HG03135 (cell line): ENCODE measurements at regions not wholly inside any gene's neighbourhood (a gene's known extent, or its start where the extent isn't known, plus 50 kb on each side); places are given as distances from the start of the nearest gene placed in this dataset.
A peak's percentile ranks its signal among the peaks of the same experiment; 100 is the strongest.
"Not testable (repeated sequence)": the region's sequence is repeated elsewhere in the genome, so short reads cannot be mapped to it uniquely, and the experiment has no call there.

Experiments used
- ATAC-seq: cut with Tn5 transposase; IDR thresholded peaks from one replicate; pipeline ENCODE4 v1.9.1; 2021; ENCODE audit warnings: mild to moderate bottlenecking, moderate library complexity; ENCODE audit not compliant: unreplicated experiment

DNA sequence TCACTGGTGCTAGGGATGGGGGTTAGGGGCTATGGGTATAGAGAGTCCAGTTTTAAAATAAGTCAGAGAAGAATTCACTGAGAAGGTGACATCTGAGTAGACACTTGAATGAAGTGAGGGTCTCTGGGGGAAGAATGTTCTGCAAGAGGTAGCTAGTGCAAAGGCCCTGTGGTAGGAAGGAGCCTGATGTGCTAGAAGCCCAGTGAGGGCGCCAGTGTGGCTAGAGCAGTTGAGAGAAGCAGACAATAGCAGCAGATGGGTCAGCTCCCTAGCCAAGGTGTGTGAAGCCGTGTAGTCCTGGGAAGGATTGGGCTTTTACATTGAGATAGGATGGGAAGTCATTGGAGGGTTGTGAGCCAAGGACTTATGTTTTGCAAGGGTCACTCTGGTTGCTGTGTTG is 105.8 kb upstream of the PELI1 start:
- no peak for ATAC-seq

DNA sequence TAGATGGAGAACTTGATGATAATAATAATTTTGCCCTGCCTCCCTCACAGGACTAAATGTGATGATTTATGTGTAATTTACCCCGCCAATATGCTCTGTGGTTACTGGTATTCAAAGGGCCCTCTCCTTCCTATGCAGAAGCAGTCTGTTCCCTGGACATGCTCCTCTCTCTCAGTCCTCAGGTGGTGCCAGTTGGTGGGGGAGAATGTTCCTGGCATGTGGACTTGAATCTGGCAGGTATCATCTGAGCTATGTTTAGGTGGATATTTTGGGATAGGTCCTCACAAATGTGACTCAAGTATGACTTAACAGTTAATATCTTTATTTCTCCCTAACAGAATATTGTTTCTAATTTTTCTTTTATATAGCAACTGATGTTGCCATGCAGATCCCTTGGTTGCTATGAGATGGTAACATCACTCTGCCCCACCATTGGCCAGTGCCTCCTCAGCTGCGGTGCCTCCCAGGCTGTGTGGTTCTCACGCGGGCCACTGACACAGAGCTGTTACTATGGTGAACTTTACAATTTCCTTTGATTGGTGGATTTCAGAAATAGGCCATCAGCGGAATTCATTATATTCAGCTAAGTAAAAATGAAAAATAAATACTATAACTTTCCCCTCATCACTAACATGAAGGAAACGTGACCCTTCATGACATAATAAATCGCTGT is 106.7 kb upstream of the PELI1 start:
- ATAC-seq: no peak

DNA sequence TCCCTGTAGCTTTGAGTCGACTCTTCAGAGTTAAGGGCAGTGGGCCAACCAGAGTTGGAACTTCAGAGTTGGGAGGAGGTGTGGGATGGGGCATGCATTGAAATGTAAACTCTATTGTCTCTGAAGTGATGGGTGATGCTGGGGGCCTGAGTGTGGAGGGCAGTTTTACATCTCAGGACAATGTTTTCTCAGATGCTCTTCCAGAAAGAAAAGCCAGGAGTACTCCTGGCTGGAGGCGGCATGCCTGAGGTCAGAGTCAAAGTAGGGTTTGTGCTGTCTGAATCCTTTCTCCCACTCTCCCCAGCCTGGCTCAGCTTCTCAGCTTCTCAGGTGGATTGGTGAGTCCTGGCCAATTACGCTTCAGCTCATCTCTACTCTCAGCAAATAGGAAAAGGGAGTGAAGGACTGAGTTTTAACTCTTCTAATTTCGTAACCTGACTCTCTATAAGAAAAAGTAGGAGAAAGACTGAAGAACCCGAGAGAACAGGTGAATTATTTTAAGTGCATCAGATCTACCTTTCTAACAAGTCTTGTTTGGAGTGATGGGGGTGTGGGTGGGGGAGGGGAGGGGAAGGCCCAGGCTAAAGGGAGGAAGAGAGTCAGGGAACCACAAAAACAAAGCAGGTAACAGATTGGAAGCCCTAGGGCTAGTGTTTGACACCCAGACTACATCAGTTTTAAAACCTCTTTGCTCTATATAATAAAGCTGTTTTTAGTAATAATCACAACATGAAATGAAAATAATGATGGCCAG is 107.5 kb upstream of the PELI1 start:
- ATAC-seq: no peak

DNA sequence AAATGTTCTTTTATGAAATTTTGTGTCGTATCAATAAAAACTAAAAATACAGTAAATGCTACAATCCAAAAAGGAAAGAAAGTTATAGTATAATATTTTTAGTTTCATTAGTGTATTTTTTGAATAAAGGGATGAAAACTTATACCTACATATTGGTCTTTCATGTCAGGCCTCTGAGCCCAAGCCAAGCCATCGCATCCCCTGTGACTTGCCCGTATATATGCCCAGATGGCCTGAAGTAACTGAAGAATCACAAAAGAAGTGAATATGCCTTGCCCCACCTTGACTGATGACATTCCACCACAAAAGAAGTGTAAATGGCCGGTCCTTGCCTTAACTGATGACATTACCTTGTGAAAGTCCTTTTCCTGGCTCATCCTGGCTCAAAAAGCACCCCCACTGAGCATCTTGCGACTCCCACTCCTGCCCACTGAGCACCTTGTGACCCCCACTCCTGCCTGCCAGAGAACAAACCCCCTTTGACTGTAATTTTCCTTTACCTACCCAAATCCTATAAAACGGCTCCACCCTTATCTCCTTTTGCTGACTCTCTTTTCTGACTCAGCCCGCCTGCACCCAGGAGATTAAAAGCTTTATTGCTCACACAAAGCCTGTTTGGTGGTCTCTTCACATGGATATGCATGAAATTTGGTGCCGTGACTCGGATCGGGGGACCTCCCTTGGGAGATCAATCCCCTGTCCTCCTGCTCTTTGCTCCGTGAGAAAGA is 108.2 kb upstream of the PELI1 start:
- ATAC-seq: not testable (repeated sequence)

DNA sequence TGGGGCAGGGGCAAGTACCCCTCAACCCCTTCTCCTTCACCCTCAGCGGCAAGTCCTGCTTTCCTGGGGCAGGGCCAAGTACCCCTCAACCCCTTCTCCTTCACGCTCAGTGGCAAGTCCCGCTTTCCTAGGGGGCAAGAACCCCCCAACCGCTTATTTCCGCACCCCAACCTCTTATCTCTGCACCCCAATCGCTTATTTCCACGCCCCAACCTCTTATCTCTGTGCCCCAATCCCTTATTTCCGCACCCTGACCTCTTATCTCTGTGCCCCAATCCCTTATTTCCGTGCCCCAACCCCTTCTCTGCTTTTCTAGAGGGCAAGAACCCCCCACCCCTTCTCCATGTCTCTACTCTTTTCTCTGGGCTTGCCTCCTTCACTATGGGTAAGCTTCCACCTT is 109.2 kb upstream of the PELI1 start:
- ATAC-seq: not testable (repeated sequence)

DNA sequence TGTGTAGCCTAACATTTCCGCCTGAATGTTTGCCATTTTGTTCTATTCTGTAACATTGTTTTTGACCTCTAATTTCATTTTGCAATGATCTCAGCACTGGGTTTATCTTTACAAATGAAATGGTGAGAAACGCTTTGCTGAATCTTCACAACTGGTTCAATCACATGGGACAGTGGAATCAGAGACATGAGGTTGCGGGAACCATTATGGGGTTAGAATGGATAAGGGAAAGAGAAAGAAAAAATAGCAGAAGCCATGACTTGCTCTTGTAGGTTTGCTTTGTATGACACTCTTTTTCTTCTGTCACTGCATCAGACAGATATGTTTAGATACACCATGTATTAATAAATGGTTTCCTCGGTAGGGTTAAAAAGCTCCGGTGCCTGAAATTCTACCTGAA is 114.3 kb upstream of the PELI1 start:
- ATAC-seq: no peak

DNA sequence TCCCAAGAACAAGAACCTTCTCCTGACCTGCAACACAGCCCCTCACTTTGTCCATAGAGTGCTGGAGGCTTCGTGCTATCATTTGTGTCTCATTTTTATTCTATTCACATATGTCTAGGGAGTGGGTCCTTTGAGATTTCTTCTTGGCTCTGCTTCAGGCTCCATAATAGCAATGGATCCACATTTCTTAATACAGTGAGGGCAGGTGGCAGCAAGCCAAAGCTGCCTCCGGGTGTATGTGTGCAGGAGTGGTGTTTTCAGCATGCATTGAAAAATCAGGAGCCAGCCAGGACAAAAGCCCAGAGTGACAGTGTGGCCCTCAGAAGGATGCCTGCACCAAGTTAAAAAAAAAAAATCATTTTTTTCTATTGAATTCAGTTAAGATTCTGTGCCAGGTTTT is 115.1 kb upstream of the PELI1 start:
- ATAC-seq: no peak

DNA sequence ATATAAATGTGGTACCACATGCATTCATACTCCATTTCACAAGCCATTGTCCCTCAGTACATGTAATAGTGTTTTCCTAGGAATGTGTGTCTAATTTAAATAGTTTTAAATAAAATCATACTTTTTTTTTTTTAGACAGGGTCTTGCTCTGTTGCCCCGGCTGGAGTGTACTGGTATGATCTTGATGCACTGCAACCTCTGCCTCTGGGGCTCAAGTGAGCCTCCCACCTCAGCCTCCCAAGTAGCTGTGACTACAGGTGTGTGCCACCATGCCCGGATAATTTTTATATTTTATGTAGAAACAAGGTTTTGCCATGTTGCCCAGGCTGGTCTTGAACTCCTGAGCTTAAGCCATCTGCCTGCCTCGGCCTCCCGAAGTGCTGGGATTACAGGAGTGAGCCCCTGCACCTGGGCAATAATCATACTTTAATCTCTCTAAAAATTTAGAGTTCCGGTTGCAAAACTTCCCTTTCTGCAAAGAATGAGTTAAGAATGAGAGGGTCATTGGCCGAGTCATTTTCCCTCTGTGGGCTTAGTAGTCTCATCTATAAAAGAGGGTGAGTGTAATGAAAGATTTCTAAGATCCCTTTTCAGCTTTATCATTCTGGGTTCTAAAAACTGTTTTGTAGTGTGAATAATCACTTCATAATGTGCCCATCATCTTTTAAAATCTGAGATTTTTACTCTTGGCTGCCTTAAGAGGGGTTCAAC is 116.0 kb upstream of the PELI1 start:
- no peak for ATAC-seq

DNA sequence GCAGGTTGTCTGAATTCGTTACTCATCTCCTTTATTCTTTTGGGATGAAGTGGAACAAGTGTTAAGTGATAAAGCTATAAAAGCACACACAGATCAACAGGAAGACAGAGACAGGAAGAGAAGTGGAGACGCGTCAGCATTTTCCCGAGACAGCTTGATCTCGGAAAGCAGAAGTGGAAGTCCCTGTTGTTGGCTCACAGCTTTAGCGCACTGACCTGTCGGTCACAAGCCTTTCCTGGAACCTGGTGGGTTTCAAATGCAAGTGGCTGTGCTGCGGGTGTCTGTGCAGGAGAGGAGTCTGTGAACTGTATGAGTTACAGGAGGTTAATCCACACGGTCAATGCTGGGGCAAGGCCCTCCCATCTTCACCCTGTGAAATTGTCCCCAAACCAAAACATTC is 116.6 kb upstream of the PELI1 start:
- ATAC-seq: peak; percentile 92

DNA sequence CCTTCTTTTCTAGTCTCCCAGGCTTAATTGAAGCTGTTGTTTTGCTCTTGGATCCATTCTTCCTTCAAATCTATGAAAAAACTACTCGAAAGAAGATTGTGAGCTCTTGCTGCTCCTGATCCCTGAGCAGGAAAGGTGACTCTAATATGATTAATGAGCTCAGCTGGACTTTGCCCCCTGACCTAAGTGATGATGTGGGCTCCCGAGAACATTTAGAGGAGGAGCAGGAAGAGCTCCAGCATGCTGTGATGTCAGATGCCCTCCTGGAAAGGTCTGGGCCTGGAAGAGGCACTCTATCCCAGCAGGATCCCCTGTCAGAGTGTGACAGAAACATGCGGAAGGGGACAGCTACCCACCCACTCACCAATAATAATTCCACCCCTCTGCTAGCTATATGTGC is 117.9 kb upstream of the PELI1 start:
- ATAC-seq: no peak

DNA sequence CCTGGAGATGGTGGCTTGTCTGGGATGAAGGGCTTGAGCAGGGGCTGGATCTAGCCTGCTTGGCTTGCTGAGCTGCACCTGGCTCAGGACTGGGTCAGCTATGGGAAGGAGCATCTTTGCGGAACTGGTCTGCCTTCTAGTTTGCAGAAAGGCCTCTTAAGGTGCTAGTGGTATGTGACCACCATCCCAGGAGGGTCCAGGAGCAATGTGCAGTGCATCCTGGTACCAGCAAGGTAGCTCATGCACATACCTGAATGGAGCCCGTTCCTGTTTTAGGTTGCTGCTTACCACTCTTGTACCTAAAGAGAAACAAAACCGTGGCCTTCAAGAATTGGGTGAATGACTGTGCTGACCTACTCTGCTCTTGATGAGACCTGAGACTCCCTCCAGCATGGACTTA is 118.6 kb upstream of the PELI1 start:
- ATAC-seq: no peak

DNA sequence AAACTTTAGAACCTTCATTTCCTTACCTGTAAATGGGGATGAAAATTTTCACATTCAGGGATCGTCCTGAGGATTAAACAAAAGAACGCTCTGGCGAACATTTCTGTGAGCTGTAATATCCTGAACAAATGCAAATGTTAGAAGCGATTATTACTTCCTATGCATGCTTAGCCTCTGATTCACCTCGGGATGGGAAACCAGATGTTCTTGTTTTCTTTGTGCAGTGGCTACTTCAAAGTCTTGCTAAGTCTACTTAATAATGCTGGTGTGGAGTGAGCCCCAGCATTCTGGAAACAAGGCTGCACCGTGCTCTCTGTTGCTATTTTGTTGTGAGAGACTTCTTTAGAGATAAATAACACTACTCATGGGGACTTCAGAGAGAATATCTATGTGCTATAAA is 119.1 kb upstream of the PELI1 start:
- no peak for ATAC-seq

DNA sequence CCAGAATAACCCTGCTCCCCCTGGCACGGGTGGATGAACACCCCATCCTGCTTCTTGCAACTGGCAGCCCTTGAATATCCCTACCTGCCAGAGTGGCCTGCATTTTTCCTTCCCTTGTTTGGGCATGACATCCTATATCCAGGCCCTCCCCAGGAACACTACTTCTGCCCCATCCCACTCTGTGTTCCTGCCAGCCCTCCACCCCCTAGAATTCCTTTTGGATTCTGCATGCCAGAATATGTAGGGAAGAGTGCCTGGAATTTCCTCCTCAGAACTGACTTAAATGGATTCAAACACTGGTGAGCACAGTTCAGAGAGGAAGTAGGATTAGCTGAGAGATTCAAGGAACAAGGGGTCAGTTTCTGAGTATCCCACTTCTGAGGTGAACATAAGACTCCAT is 123.5 kb upstream of the PELI1 start:
- no peak for ATAC-seq

DNA sequence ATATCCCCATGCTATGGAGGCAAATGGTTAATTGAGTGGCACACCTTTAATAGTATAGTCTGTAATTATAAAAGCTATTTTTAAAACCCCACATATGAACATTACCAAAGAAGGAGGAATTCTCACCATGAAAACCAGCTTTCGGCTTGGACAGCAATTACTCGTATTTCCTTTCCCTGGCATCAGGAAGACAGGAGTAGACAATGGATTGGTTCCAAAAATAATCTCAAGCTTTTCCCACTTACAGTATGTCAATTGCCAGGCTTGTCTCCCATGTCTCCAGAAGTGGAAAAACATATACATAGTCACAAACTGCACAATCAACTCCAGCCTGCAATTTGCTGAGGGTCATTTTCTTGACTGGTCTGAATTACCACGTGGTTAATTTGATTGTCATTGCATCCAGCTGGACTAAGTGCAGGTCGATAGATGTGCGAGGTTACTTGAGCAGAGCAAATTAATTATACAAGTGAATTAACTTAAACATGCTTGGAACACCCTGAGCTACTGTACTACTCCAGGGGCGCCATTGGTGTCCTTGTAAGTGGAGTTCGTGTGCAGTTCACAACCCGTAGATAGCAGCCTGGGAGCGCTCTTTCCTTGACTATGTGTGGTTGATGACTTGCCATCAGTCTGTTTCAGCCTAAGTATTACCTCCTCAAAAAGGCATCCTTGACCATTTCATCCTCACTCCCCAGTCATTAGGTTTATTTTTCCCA is 124.3 kb upstream of the PELI1 start:
- ATAC-seq: no peak

DNA sequence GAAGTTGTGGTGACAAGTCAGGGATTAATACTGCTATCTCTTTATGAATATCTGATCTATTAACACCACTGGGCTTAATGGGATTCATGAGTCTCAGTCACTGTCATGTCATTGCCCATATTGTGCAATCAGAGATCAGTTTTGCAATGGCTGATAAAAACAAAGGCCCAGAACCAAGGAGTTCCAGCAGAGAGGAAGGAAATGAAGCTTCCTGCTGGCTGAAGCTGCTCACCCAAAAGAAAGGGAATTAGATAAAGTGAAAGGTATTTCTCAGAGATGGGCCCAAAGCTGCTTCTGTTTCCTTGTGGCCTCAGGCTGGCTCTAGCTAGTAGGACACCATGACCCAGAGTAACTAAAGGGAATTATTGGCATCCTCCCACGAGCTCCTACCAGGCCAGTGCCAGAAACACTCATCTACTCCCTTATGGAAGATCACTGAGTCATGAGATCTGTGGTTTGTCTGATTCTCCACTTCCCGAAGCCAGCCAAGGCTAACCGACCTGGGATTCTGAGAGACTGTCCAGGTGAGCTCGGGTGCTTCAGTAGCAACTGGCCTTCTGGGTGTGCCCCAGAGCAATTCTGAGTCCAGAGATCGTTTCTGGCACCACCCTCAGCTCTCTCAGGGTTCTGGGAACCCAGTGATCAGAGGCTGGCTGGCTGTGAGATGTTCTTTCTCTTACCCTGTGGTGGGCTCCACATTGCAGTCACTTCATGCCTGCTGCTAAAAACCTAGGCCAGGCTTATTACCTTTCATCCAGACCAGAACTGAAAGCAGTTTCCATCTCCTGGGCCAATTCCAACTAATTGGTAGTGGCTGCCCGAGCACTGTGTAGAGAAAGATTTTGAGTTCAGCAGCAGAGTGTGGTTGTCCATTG is 129.5 kb upstream of the PELI1 start:
- no peak for ATAC-seq

DNA sequence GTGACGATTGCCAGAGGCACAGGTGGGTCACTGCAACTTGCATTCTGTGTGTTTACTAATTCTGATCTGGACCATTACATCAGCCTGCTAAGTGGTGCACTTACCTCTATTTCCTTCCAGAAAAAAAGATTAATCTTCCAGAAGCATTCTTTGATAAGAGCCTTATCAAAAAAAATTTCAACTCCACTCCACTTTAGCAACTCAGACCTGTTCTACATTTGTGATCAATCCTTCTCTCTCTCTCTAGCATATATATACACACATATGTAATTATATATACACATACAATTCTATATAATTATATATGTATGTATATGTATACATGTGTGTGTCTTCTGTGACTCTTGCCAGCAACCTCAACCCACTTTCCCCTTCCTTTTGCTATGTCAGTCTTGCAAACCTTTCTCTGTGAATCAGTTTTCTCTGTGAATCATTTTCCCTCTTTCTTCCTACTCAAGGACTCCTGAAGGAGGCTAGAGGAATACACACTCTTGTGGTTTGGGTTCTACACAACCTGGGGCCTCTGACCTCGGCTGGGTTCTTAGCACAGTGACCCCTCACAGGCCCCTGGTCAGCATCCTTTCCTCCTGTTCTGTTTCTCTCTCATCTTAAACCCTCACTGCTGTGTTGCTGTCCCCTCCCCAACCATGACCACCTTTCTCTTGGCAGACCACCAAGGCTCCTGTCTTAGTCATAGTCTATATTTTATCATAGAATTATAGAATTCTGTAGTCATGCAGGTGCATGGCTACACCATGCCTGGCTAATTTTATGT is 130.4 kb upstream of the PELI1 start:
- no peak for ATAC-seq

DNA sequence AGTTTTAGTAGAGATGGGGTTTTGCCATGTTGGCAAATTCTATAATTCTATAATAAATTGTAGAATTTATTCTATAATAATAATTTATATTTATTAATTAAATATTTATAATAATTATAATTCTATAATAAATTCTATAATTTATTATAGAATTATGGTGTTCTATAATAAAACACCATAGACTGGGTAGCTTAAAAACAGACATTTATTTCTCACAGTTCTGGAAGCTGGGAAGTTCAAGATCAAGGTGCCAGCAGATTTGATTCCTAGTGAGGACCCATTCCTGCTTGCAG is 130.9 kb upstream of the PELI1 start:
- ATAC-seq: no peak

DNA sequence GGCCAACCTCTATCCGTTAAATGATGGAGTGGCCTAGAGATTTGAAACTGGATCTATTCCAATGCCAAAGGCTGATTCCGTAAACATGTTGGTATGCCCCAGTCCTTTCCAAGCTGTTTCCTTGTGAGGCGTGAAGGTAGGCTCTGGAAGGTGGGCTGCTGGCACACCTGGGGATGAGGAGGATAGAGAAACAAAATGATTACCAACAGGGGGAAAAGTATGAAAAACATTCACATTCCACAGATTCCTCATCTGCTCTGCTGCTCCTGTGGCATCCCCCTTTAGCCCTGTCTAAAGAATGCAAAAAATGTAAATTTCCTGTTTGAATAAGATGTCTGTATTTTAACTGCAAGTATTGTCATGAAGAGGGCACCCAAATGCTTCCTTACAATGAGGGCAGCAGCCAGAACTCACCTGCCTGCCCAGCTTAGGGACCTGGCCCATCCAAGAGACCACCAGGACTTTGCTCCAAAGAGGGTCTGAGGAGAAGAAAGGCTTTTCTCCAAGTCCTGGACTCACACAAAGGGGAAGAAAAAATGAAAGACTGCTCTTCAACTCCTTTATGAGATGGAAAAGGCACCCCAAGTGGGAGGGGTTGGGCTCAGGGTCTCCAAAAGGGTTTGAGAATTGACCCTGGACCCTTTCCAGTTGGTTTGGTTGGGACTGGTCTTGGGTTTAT is 132.3 kb upstream of the PELI1 start:
- no peak for ATAC-seq
